ENCODE measurements at regions not wholly inside any gene's neighbourhood (a gene's known extent, or its start where the extent isn't known, plus 50 kb on each side); places are given as distances from the start of the nearest gene placed in this dataset.

- TF ChIP-seq CTCF (IDR thresholded peaks at IDR 0.05): no peak
- TF ChIP-seq POLR2A (IDR thresholded peaks at IDR 0.05): no peak
Observed at GRCh38 chr12:30567082-30567481, 128.6 kb downstream of the IPO8 start.
